NCI-H2081 (cell line): ENCODE measurements at regions not wholly inside any gene's neighbourhood (a gene's known extent, or its start where the extent isn't known, plus 50 kb on each side); places are given as distances from the start of the nearest gene placed in this dataset.

ENCODE experiments used
- DNase-seq, 2 experiments: peaks; one replicate each; lab custom pipeline; 2025; lab: John Stamatoyannopoulos, UW

GRCh38 chr1:10897321-10897980 is 101.0 kb upstream of the CASZ1 start:
- DNase-seq = no peak

- DNase-seq = no peak
Measured at GRCh38 chr1:10897981-10898728, 101.7 kb upstream of the CASZ1 start.

GRCh38 chr1:10898921-10899320 is 102.5 kb upstream of the CASZ1 start:
- no peak for DNase-seq

- DNase-seq = no peak
Measured at GRCh38 chr1:10899490-10900250, 103.2 kb upstream of the CASZ1 start.

GRCh38 chr1:10900251-10900651 is 103.8 kb upstream of the CASZ1 start:
- DNase-seq = no peak

GRCh38 chr1:10900691-10901090 is 104.2 kb upstream of the CASZ1 start:
- DNase-seq = no peak

GRCh38 chr1:10901091-10901890 is 104.8 kb upstream of the CASZ1 start:
- DNase-seq = no peak

GRCh38 chr1:10901891-10902805 is 105.7 kb upstream of the CASZ1 start:
- DNase-seq = no peak

GRCh38 chr1:10903421-10903820 is 107.0 kb upstream of the CASZ1 start:
- no peak for DNase-seq

GRCh38 chr1:10903821-10904220 is 107.4 kb upstream of the CASZ1 start:
- DNase-seq = no peak

- no peak for DNase-seq
Measured at GRCh38 chr1:10904396-10905358, 107.8 kb upstream of the TARDBP start.

- no peak for DNase-seq
Measured at GRCh38 chr1:10905841-10906655, 106.4 kb upstream of the TARDBP start.

- DNase-seq = no peak
Measured at GRCh38 chr1:10906866-10907519, 105.5 kb upstream of the TARDBP start.

GRCh38 chr1:10908266-10908665 is 104.2 kb upstream of the TARDBP start:
- no peak for DNase-seq

- DNase-seq = peak; percentile 30 to 55
Measured at GRCh38 chr1:10909697-10910680, 102.5 kb upstream of the TARDBP start.

- no peak for DNase-seq
Measured at GRCh38 chr1:10910681-10911489, 101.6 kb upstream of the TARDBP start.
